ENCODE measurements at regions not wholly inside any gene's neighbourhood (a gene's known extent, or its start where the extent isn't known, plus 50 kb on each side); places are given as distances from the start of the nearest gene placed in this dataset.
"Not testable (repeated sequence)": the region's sequence is repeated elsewhere in the genome, so short reads cannot be mapped to it uniquely, and the experiment has no call there.

- DNase-seq: not testable (repeated sequence)
Measured at GRCh38 chr16:88148682-88149081, 197.4 kb downstream of the BANP start.

- DNase-seq: not testable (repeated sequence)
Measured at GRCh38 chr16:88149158-88149603, 197.9 kb downstream of the BANP start.

GRCh38 chr16:88149663-88150062 is 198.4 kb downstream of the BANP start:
- DNase-seq: not testable (repeated sequence)

GRCh38 chr16:88150456-88151128 is 199.4 kb downstream of the BANP start:
- DNase-seq: not testable (repeated sequence)

- DNase-seq: not testable (repeated sequence)
Measured at GRCh38 chr16:88151129-88151499, 199.9 kb downstream of the BANP start.

GRCh38 chr16:88151859-88152843 is 200.9 kb downstream of the BANP start:
- not testable (repeated sequence) for DNase-seq

- not testable (repeated sequence) for DNase-seq
Measured at GRCh38 chr16:88152879-88153278, 201.6 kb downstream of the BANP start.

GRCh38 chr16:88153516-88153915 is 202.3 kb downstream of the BANP start:
- not testable (repeated sequence) for DNase-seq

- DNase-seq: not testable (repeated sequence)
Measured at GRCh38 chr16:88154886-88155285, 203.7 kb downstream of the BANP start.

- not testable (repeated sequence) for DNase-seq
Measured at GRCh38 chr16:88155681-88156080, 204.4 kb downstream of the BANP start.

- DNase-seq: not testable (repeated sequence)
Measured at GRCh38 chr16:88156640-88157283, 205.5 kb downstream of the BANP start.

GRCh38 chr16:88157686-88158085 is 206.5 kb downstream of the BANP start:
- not testable (repeated sequence) for DNase-seq

GRCh38 chr16:88158256-88159045 is 207.2 kb downstream of the BANP start:
- DNase-seq: not testable (repeated sequence)

- DNase-seq: not testable (repeated sequence)
Measured at GRCh38 chr16:88159046-88159896, 208.0 kb downstream of the BANP start.

GRCh38 chr16:88159897-88160335 is 208.7 kb downstream of the BANP start:
- DNase-seq: not testable (repeated sequence)

- DNase-seq: not testable (repeated sequence)
Measured at GRCh38 chr16:88161191-88161590, 210.0 kb downstream of the BANP start.

- DNase-seq: not testable (repeated sequence)
Measured at GRCh38 chr16:88161623-88162275, 210.5 kb downstream of the BANP start.

- not testable (repeated sequence) for DNase-seq
Measured at GRCh38 chr16:88162778-88163177, 211.5 kb downstream of the BANP start.

GRCh38 chr16:88164196-88165039 is 213.2 kb downstream of the BANP start:
- not testable (repeated sequence) for DNase-seq

Measured in hematopoietic multipotent progenitor cell treated with erythropoietin and hydrocortisone succinate and interleukin-3 and kit ligand, for 6 days (in vitro differentiated cells).